ENCODE measurements at regions not wholly inside any gene's neighbourhood (a gene's known extent, or its start where the extent isn't known, plus 50 kb on each side); places are given as distances from the start of the nearest gene placed in this dataset.

- DNase-seq (ENCODE audit: low read depth) = no peak
- no peak for TF ChIP-seq CTCF (IDR thresholded peaks at IDR 0.05; ENCODE audit: insufficient read depth, low read length, poor library complexity, severe bottlenecking)
These were observed 535.2 kb downstream of the ARAP2 start for GRCh38 chr4:35709080-35709479.

GRCh38 chr4:35710343-35710742 is 534.0 kb downstream of the ARAP2 start:
- no peak for DNase-seq (ENCODE audit: low read depth)
- H3K36me3 ChIP-seq (ENCODE audit: control insufficient read depth, insufficient read depth, low read length) = no peaks in the 10 kb centered on the region
- no peak for TF ChIP-seq CTCF (IDR thresholded peaks at IDR 0.05; ENCODE audit: insufficient read depth, low read length, poor library complexity, severe bottlenecking)
- no peak overlapping the region for H3K4me3 ChIP-seq (ENCODE audit: low read depth, low read length)
- no peaks in the 10 kb centered on the region for H3K27me3 ChIP-seq (ENCODE audit: control insufficient read depth, insufficient read depth, low read length)

More at GRCh38 chr4:35709080-35709479, 535.2 kb downstream of the ARAP2 start:
- Histone ChIP-seq H3K36me3 (ENCODE audit: control insufficient read depth, insufficient read depth, low read length) (no peaks in the 10 kb centered on the region), H3K4me3 (ENCODE audit: low read depth, low read length) (no peak overlapping the region), H3K27me3 (ENCODE audit: control insufficient read depth, insufficient read depth, low read length) (no peaks in the 10 kb centered on the region)

- DNase-seq (ENCODE audit: low read depth) = no peak
These were observed 533.2 kb downstream of the ARAP2 start for GRCh38 chr4:35711127-35711526.

DNA sequence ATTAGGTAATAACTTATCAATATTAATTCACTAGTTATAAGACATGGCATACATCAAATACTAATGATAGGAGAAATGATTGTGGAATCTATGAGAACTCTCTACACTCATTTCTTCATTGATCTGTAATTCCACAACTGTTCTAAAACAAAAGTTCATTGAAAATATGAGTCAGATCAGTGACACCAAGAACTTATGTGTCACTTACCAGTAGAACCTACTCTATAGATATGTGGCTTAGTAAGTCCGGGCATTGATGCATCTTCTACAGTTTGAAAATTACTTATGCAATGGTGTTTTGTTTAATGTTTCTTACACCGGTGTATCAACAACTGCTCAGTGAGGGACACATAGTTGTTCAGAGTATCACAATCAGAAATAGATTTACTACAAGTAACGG is 520.3 kb downstream of the ARAP2 start:
- Histone ChIP-seq H3K4me3 (ENCODE audit: low read depth, low read length) (no peak overlapping the region), H3K27me3 (ENCODE audit: control insufficient read depth, insufficient read depth, low read length) (no peaks in the 10 kb centered on the region), H3K36me3 (ENCODE audit: control insufficient read depth, insufficient read depth, low read length) (no peaks in the 10 kb centered on the region)
- no peak for DNase-seq (ENCODE audit: low read depth)
- no peak for TF ChIP-seq CTCF (IDR thresholded peaks at IDR 0.05; ENCODE audit: insufficient read depth, low read length, poor library complexity, severe bottlenecking)

More at GRCh38 chr4:35711127-35711526, 533.2 kb downstream of the ARAP2 start:
- Histone ChIP-seq H3K36me3 (ENCODE audit: control insufficient read depth, insufficient read depth, low read length) (no peaks in the 10 kb centered on the region), H3K4me3 (ENCODE audit: low read depth, low read length) (no peak overlapping the region), H3K27me3 (ENCODE audit: control insufficient read depth, insufficient read depth, low read length) (no peaks in the 10 kb centered on the region)
- TF ChIP-seq CTCF (IDR thresholded peaks at IDR 0.05; ENCODE audit: insufficient read depth, low read length, poor library complexity, severe bottlenecking) = no peak

GRCh38 chr4:35725131-35725530 is 519.2 kb downstream of the ARAP2 start:
- H3K4me3 ChIP-seq (ENCODE audit: low read depth, low read length) = no peak overlapping the region
- no peaks in the 10 kb centered on the region for H3K36me3 ChIP-seq (ENCODE audit: control insufficient read depth, insufficient read depth, low read length)
- no peaks in the 10 kb centered on the region for H3K27me3 ChIP-seq (ENCODE audit: control insufficient read depth, insufficient read depth, low read length)
- DNase-seq (ENCODE audit: low read depth) = no peak
- no peak for TF ChIP-seq CTCF (IDR thresholded peaks at IDR 0.05; ENCODE audit: insufficient read depth, low read length, poor library complexity, severe bottlenecking)

GRCh38 chr4:35730414-35730813 is 513.9 kb downstream of the ARAP2 start:
- H3K36me3 ChIP-seq (ENCODE audit: control insufficient read depth, insufficient read depth, low read length) = no peaks in the 10 kb centered on the region
- no peak overlapping the region for H3K4me3 ChIP-seq (ENCODE audit: low read depth, low read length)
- DNase-seq (ENCODE audit: low read depth) = no peak
- no peak for TF ChIP-seq CTCF (IDR thresholded peaks at IDR 0.05; ENCODE audit: insufficient read depth, low read length, poor library complexity, severe bottlenecking)
- no peaks in the 10 kb centered on the region for H3K27me3 ChIP-seq (ENCODE audit: control insufficient read depth, insufficient read depth, low read length)

Data from kidney epithelial cell (primary cell).